Caco-2 (cell line): ENCODE measurements at regions not wholly inside any gene's neighbourhood (a gene's known extent, or its start where the extent isn't known, plus 50 kb on each side); places are given as distances from the start of the nearest gene placed in this dataset.

Experiments used
- BruUV-seq: library from RNA; stranded (reverse); fragments of 400-500 nt; replicated peaks from 2 replicates; lab custom pipeline; 2021; lab: Mats Ljungman, UMichigan
- CTCF ChIA-PET: fragments of 300-600 bp; sonication (Branson Sonifier 250); formaldehyde crosslinking; loops from one replicate; lab custom pipeline; 2022; ENCODE audit warnings: antibody characterized with exemption; lab: Charles Lee
- POLR2A ChIA-PET: fragments of 300-600 bp; sonication (Branson Sonifier 250); formaldehyde crosslinking; loops from one replicate; lab custom pipeline; 2022; ENCODE audit warnings: antibody characterized with exemption; lab: Charles Lee
- DNase-seq, 2 experiments: peaks; one replicate each; pipeline versions ENCODE4 v3.0.0 to v3.0.0-alpha.2; 2020 to 2022
- H3K27me3 ChIP-seq: replicated peaks from 2 replicates; pipeline ENCODE4 v1.6.0; 2011; ENCODE audit warnings: low read length; ENCODE audit not compliant: control insufficient read depth, insufficient read depth
- H3K36me3 ChIP-seq: 2 replicates; pipeline ENCODE4 v1.5.1; 2011; ENCODE audit warnings: low read length; ENCODE audit not compliant: control insufficient read depth, insufficient read depth
- H3K4me1 ChIP-seq: fragments of 250-450 bp; sonication (Bioruptor Pico); 2 replicates; pipeline ENCODE4 v1.5.1; 2020; ENCODE audit warnings: mild to moderate bottlenecking
- H3K4me3 ChIP-seq: 2 replicates; pipeline ENCODE4 v1.5.1; 2011; ENCODE audit warnings: low read depth, mild to moderate bottlenecking, control low read depth, low read length
- H3K9me3 ChIP-seq: fragments of 250-450 bp; sonication (Bioruptor Pico); 2 replicates; pipeline ENCODE4 v1.5.1; 2020; ENCODE audit warnings: mild to moderate bottlenecking, moderate library complexity
- H3K27ac Mint-ChIP-seq: one replicate; pipeline ENCODE4 v1.8.0; 2022; ENCODE audit warnings: mixed read lengths; ENCODE audit not compliant: unreplicated experiment
- H3K27me3 Mint-ChIP-seq: one replicate; pipeline ENCODE4 v1.8.0; 2022; ENCODE audit warnings: mixed read lengths; ENCODE audit not compliant: insufficient read depth, unreplicated experiment
- H3K36me3 Mint-ChIP-seq: one replicate; pipeline ENCODE4 v1.8.0; 2022; ENCODE audit warnings: mild to moderate bottlenecking, mixed read lengths; ENCODE audit not compliant: insufficient read depth, unreplicated experiment
- H3K4me1 Mint-ChIP-seq: one replicate; pipeline ENCODE4 v1.8.0; 2022; ENCODE audit warnings: low read depth, mixed read lengths; ENCODE audit not compliant: unreplicated experiment
- H3K4me3 Mint-ChIP-seq: one replicate; pipeline ENCODE4 v1.8.0; 2022; ENCODE audit warnings: mild to moderate bottlenecking, moderate library complexity, mixed read lengths; ENCODE audit not compliant: unreplicated experiment
- H3K9me3 Mint-ChIP-seq: one replicate; pipeline ENCODE4 v1.8.0; 2022; ENCODE audit warnings: mixed read lengths; ENCODE audit not compliant: unreplicated experiment
- intact Hi-C: fragments of 100-400 bp; cut with micrococcal nuclease; formaldehyde crosslinking; loops from one replicate; pipeline ENCODE4 v1.10.0; 2022; ENCODE audit not compliant: unreplicated experiment
- TF ChIP-seq, protein P1 (sequence below), 2 experiments: fragments of 200-600 bp in 1 of 2; IDR thresholded peaks; 1 replicate in 1 of 2; 2 replicates in 1 of 2; pipeline versions ENCODE4 v1.5.1 to v1.8.0; 2011 to 2022; ENCODE audit warnings: antibody characterized with exemption in 1 of 2, control low read depth in 1 of 2, inconsistent platforms in 1 of 2, low read depth in 1 of 2, low read length in 1 of 2, mild to moderate bottlenecking in 1 of 2, moderate library complexity in 1 of 2; ENCODE audit not compliant: insufficient read depth in 1 of 2, severe bottlenecking in 1 of 2, unreplicated experiment in 1 of 2

DNA sequence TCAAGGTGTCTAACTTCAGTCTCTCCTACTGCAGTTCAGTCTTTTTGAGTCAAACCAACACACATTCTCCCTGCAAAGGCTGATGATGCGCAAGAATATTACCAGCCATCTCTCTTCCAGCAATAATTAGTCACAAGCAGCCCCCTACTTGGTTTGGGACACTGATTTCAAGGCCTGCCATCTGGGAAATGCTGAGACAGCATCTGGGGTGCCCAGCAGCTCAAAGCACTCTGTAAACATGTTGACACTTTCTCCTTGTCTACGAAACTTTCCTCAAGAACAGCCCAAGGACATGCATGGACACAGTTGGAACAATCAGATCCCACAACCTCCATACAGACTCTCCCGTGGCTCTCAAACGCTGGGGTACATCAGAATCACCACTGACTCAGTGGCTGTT, 149.2 kb upstream of the RPL38 start:
- ChIA-PET CTCF (no interaction called here), POLR2A (no interaction called here)
- intact Hi-C loops, result no loop called here
- no peaks in the 10 kb centered on the region for H3K9me3 ChIP-seq
- no TSS peak for BruUV-seq
- H3K36me3 Mint-ChIP-seq, result no peaks in the 10 kb centered on the region
- no peaks in the 10 kb centered on the region for H3K36me3 ChIP-seq
- no peak overlapping the region for H3K27ac Mint-ChIP-seq
- TF ChIP-seq, protein P1, sequence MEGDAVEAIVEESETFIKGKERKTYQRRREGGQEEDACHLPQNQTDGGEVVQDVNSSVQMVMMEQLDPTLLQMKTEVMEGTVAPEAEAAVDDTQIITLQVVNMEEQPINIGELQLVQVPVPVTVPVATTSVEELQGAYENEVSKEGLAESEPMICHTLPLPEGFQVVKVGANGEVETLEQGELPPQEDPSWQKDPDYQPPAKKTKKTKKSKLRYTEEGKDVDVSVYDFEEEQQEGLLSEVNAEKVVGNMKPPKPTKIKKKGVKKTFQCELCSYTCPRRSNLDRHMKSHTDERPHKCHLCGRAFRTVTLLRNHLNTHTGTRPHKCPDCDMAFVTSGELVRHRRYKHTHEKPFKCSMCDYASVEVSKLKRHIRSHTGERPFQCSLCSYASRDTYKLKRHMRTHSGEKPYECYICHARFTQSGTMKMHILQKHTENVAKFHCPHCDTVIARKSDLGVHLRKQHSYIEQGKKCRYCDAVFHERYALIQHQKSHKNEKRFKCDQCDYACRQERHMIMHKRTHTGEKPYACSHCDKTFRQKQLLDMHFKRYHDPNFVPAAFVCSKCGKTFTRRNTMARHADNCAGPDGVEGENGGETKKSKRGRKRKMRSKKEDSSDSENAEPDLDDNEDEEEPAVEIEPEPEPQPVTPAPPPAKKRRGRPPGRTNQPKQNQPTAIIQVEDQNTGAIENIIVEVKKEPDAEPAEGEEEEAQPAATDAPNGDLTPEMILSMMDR (IDR thresholded peaks at IDR 0.05; ENCODE audit: insufficient read depth in 1 of 2, low read depth in 1 of 2, low read length in 1 of 2, severe bottlenecking in 1 of 2, unreplicated experiment in 1 of 2), result no peak
- H3K4me3 ChIP-seq, result no peak overlapping the region
- no peaks in the 10 kb centered on the region; the same call in 1 of the 2 replicates for H3K27me3 ChIP-seq
- H3K4me1 ChIP-seq, result no peaks in the 10 kb centered on the region
- DNase-seq, result no peak
- H3K27me3 Mint-ChIP-seq, result no peaks in the 10 kb centered on the region
- H3K4me3 Mint-ChIP-seq, result no peak overlapping the region
- H3K9me3 Mint-ChIP-seq, result no peaks in the 10 kb centered on the region
- H3K4me1 Mint-ChIP-seq, result no peaks in the 10 kb centered on the region

DNA sequence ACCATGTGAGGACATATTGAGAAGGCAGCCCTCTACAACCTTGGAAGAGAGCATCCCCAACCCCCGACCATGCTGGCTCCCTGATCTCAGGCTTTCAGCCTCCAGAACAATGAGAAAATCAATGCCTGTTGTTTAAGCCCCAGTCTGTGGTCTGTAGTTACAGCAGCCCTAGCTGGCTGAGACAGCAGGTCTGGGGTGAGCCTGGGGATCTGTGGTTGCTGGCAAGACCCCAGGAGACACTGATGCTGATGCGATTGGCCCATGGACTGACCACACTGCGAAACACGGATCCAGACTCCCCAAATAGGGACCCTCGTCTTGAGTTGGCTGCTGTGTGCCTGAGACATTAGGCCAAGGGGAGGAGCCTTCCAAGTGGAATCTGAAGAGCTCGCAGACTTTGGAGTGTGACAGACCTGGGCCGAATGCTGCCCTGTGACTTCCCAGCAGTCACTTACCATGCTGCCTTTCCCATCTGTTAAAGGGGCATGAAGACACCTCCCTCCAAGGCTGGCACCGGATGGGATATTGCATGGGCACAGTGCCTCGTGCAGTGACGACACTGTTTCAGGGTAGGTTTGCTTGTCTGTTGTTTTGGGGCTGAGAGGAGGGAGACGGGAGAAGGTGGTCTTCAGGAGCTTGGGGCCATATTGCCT, 147.8 kb upstream of the RPL38 start:
- no TSS peak for BruUV-seq
- Histone ChIP-seq H3K36me3 (no peaks in the 10 kb centered on the region), H3K9me3 (no peaks in the 10 kb centered on the region), H3K27me3 (no peaks in the 10 kb centered on the region; the same call in 1 of the 2 replicates), H3K4me3 (no peak overlapping the region), H3K4me1 (no peaks in the 10 kb centered on the region)
- intact Hi-C loops, result no loop called here
- no peaks in the 10 kb centered on the region for H3K4me1 Mint-ChIP-seq
- no peak for DNase-seq
- H3K36me3 Mint-ChIP-seq, result no peaks in the 10 kb centered on the region
- POLR2A ChIA-PET, result no interaction called here
- H3K9me3 Mint-ChIP-seq, result no peaks in the 10 kb centered on the region
- no peak overlapping the region for H3K27ac Mint-ChIP-seq
- no peaks in the 10 kb centered on the region for H3K27me3 Mint-ChIP-seq
- H3K4me3 Mint-ChIP-seq, result no peak overlapping the region
- TF ChIP-seq, protein P1 (IDR thresholded peaks at IDR 0.05; ENCODE audit: insufficient read depth in 1 of 2, low read depth in 1 of 2, low read length in 1 of 2, severe bottlenecking in 1 of 2, unreplicated experiment in 1 of 2), result no peak
- CTCF ChIA-PET, result no interaction called here

DNA sequence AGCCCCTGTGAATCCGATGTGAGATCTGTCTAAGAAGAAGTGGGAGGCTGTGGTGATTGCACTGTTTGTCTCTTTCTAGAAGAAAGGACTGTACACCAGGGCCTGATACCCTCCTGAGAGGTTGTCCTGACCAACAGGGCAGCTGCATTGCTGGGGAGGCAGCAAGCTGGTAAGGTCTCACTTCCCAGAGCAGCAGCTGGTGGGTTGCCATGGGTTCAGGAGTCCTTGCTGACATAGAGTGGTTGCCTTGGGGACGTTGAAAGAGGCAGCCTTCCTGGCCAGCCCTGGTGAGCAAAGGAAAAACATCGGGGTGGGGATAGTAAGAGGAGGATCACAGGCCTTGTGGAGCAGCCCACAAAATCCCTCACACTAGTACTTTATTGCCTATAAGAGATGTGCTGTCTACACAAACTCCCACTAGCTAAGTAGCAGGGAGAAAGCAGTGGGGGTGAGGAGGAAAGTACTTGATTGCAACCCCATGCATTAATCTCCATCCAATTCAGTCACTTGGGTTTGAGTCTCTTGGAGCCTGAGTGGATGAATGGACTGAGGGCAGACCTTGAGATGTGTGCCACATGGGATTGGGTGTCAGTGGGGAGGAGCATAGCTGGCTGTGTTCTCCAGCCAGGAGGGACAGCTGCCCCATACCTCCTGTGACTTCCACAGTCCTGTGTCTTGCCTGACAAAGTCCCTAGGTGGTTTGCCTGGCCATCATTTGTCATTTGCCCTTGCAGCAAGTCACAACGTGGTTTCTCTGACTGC, 143.8 kb upstream of the RPL38 start:
- intact Hi-C loops, result no loop called here
- Histone ChIP-seq H3K4me1 (no peaks in the 10 kb centered on the region), H3K4me3 (no peak overlapping the region), H3K36me3 (no peaks in the 10 kb centered on the region), H3K9me3 (no peaks in the 10 kb centered on the region), H3K27me3 (no peaks in the 10 kb centered on the region; the same call in 1 of the 2 replicates)
- BruUV-seq, result no TSS peak
- POLR2A ChIA-PET, result no interaction called here
- Mint-ChIP-seq H3K36me3 (no peaks in the 10 kb centered on the region), H3K27me3 (peaks cover 3% of the 10 kb centered on the region), H3K9me3 (no peaks in the 10 kb centered on the region), H3K4me1 (no peaks in the 10 kb centered on the region), H3K4me3 (no peak overlapping the region), H3K27ac (no peak overlapping the region)
- CTCF ChIA-PET, result no interaction called here
- TF ChIP-seq, protein P1 (IDR thresholded peaks at IDR 0.05; ENCODE audit: insufficient read depth in 1 of 2, low read depth in 1 of 2, low read length in 1 of 2, severe bottlenecking in 1 of 2, unreplicated experiment in 1 of 2), result no peak
- no peak for DNase-seq
